ENCODE measurements at regions not wholly inside any gene's neighbourhood (a gene's known extent, or its start where the extent isn't known, plus 50 kb on each side); places are given as distances from the start of the nearest gene placed in this dataset.

GRCh38 chr13:75151081-75151643 lies 330.8 kb downstream of the TBC1D4 start (continued):
- TF ChIP-seq FOXM1 (IDR thresholded peaks at IDR 0.05; ENCODE audit: low read depth, low read length): no peak
- TF ChIP-seq SMAD5 (IDR thresholded peaks at IDR 0.05; ENCODE audit: low read depth): no peak
- TF ChIP-seq, protein P1, sequence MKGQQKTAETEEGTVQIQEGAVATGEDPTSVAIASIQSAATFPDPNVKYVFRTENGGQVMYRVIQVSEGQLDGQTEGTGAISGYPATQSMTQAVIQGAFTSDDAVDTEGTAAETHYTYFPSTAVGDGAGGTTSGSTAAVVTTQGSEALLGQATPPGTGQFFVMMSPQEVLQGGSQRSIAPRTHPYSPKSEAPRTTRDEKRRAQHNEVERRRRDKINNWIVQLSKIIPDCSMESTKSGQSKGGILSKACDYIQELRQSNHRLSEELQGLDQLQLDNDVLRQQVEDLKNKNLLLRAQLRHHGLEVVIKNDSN (IDR thresholded peaks at IDR 0.05; ENCODE audit: borderline replicate concordance, extremely low read length, insufficient read depth, low read depth, low read length): no peak

DNA sequence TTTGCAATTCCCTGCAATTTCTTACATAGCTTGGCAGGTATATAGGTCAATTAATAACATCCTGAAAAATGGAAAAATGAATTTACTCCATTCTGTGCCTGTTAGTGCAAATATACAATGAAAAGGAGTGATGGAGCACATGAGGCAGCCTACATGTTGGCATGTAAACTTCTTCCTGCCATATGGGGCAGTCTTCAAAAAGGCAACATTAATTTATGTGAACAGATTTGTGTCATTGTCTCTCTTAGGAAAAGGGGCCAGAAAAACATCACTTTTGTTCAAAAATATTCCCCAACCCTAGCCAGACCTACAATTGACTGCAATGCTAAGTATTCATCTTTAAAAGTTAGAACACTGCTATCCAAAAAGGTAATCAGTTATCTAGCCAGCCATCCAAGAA lies 332.2 kb downstream of the TBC1D4 start:
- no TSS peak for BruUV-seq (replicated peaks)
- POLR2A ChIA-PET: no interaction called here
- H3K4me3 ChIP-seq: no peak overlapping the region
- H3K27ac ChIP-seq (ENCODE audit: control insufficient read depth, insufficient read depth): no peak overlapping the region
- in situ Hi-C loops (cut with MboI) (no loop called here), intact Hi-C loops (cut with micrococcal nuclease; ENCODE audit: unreplicated experiment) (no loop called here)
- DNase-seq (ENCODE audit: low read depth, low spot score) (no peak), FAIRE-seq (no peak), ATAC-seq (no peak)
- no peak overlapping the region for H3K9ac ChIP-seq (ENCODE audit: control insufficient read depth, insufficient read depth, low read length)
- CTCF ChIA-PET: no interaction called here
- SMC1A ChIA-PET (ENCODE audit: uncharacterized antibody, unreplicated experiment): no interaction called here
- no peaks in the 10 kb centered on the region for H3K4me1 ChIP-seq (ENCODE audit: control insufficient read depth, insufficient read depth, low read length)
- RAD21 ChIA-PET (ENCODE audit: unreplicated experiment): no interaction called here
- no peak overlapping the region for H2AFZ ChIP-seq (ENCODE audit: control insufficient read depth, low read depth, low read length)
- TF ChIP-seq POU2F2 (IDR thresholded peaks at IDR 0.05; ENCODE audit: borderline replicate concordance, low read depth, low read length) (no peak), RAD51 (IDR thresholded peaks at IDR 0.05) (no peak), NRF1 (conservative IDR thresholded peaks at IDR 0.05; ENCODE audit: low read depth, low read length) (no peak), SPI1 (IDR thresholded peaks at IDR 0.05; ENCODE audit: borderline replicate concordance, insufficient read depth, low read depth, low read length) (no peak), NR2F1 (conservative IDR thresholded peaks at IDR 0.05) (no peak), BRCA1 (IDR thresholded peaks at IDR 0.05; ENCODE audit: low read depth, low read length) (no peak)
- H3K4me2 ChIP-seq (ENCODE audit: control insufficient read depth, insufficient read depth): no peak overlapping the region
- no peaks in the 10 kb centered on the region for H3K9me3 ChIP-seq (replicated peaks; ENCODE audit: control insufficient read depth, insufficient read depth, low read length)
- no peaks in the 10 kb centered on the region for H4K20me1 ChIP-seq (ENCODE audit: control insufficient read depth, insufficient read depth)
- H3K79me2 ChIP-seq (ENCODE audit: control insufficient read depth, insufficient read depth, low read length): no peaks in the 10 kb centered on the region
- no peaks in the 10 kb centered on the region for H3K27me3 ChIP-seq (replicated peaks in 1 of 2; ENCODE audit: control insufficient read depth in 2 of 2, insufficient read depth in 2 of 2, low read length in 1 of 2)
- H3K36me3 ChIP-seq (ENCODE audit: control insufficient read depth in 2 of 2, insufficient read depth in 2 of 2, low read length in 1 of 2): no peaks in the 10 kb centered on the region
